Fibroblast of skin of scalp (primary cell): ENCODE measurements at regions not wholly inside any gene's neighbourhood (a gene's known extent, or its start where the extent isn't known, plus 50 kb on each side); places are given as distances from the start of the nearest gene placed in this dataset.
"Not testable (repeated sequence)": the region's sequence is repeated elsewhere in the genome, so short reads cannot be mapped to it uniquely, and the experiment has no call there.

ENCODE experiments used
- DNase-seq: peaks from one replicate; pipeline ENCODE4 v3.0.0-alpha.2; 2013

DNA sequence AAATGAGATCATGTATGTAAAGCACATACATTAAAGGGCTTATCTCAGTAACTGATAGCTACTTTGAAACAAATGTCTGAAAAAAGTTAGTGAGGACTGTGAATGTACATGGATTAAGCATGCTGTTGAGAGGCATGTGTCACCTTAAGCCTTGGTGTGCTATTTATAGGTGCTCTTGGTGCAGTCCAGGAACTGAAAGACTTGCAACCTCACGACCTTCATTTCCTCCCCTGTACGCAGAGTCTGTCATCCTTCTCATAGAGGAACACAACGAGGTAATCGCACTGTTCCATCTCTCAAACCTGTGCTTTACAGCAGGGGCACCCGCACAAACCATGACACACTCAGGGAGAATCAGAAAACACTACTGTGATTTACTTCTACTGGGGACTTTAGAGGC, 65.6 kb downstream of the UFM1 start:
- no peak for DNase-seq

DNA sequence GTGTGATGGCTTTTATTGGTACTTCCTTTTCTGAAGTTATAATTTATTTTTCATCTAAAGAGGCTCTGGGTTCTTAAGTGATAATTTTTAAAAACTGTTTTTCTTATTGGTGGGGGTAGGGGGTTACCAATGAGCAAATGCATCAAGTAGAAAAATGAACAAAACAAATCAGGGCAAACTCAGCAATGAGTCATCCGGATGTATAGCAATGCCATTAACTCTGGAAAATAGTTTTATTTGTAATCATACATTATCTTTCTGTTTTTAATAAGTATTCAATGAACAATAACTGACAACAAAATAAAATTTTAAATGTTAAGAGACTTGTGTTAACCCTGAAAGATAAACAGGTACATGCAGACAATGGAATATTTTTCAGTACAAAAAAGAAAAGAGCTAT, 67.6 kb downstream of the UFM1 start:
- DNase-seq: no peak

GRCh38 chr13:38417727-38418126, 68.1 kb downstream of the UFM1 start:
- peak; percentile 37 for DNase-seq

GRCh38 chr13:38418286-38418685, 68.6 kb downstream of the UFM1 start:
- DNase-seq: no peak

DNA sequence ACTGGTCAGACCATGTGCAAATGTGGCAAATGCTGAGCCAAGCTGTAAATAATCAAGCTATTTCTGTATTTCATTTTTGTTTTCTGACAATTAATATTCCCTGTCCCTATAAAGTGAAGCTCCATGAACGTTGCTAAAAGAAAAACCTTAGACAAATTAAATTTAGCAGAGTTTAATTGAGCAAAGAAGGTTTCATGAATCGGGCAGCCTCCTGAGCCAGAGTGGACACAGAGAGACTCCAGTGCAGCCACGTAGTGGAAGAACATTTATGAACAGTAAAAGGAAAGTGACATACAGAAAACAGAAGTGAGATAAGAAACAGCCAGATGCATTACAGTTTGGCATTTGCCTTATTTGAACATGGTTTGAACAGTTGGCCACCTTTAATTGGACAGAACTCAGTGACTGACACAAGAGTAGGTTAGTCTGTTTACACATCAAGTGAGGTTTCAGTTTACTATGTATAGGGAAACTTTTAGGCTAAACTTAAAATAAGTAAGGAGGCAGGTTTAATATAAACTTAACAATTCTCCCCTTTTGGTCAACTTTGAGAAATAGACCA, 69.7 kb downstream of the UFM1 start:
- DNase-seq: no peak

GRCh38 chr13:38421590-38422560, 72.2 kb downstream of the UFM1 start:
- DNase-seq: peak; percentile 21

DNA sequence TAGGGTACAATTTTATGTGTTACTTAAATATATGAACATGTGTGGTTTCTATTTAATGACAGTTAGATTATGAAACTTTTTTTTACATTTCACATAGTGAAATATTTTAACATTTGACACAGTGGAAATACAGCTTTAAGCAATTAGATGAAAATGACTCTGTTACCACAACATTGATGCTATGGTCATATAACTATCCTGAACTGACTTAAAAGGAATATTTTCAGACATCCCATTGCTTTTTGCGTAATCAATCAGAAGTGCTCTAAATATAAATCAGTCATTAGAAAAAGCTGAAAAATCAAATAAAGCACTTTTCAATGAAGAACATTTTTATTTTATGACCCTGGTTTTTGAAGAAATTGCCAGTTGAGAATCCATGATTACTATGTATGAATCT, 80.3 kb downstream of the UFM1 start:
- DNase-seq: peak; percentile 14

DNA sequence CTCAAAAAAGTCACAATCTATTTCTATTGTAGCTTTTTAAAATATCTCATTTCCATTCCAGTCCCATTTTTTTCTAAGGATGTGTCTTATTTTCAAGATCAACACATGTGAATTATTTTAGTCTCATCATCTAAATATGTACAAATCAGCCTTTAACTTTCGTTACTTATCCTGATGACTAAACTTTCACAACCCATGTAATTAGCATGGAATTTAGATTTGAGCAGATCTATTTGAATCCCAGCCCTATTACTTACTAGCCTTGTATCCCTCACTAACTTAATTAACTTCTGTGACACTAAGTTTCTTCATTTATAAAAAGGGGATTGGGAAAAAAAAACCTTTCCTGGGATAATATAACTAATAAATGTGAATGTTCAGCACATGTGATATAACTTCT, 81.1 kb downstream of the UFM1 start:
- peak; percentile 26 for DNase-seq

- no peak for DNase-seq
Observed at GRCh38 chr13:38440666-38441065, 91.0 kb downstream of the UFM1 start.

DNA sequence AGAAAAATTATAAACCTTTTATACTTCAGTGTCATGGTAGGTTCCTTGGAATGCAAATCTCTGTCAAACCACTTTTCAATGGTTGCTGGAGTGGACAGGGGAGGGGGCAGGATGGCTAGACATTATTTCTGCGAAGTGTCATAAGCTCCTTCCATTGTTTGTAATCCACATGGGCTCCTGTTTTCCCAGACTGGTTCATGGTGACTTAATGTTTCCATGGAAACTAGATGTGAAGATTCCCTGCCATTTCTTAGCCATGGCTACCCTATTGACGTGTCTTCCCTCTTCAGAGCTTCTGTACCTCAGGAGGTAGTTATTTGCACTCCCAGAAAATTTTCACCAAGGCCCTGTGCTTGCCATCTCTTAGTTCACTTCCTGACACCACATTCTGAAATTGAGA, 95.3 kb downstream of the UFM1 start:
- no peak for DNase-seq

DNA sequence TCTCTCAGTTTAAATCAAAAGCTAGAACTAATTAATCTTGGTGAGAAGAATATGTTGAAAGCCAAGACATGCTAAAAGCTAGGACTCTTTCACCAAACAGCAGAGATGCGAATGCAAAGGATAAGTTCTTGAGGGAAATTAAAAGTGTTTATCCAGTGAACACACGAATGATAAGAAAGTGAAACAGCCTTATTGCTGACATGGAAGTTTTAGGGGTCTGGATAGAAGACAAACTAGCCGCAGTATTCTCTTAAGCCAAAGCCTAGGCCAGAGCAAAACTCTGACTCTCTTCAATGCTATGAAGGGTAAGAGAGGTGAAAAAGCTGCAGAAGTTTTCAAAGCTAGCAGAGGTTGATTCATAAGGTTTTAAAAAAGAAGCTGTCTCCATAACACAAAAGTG, 103.0 kb downstream of the UFM1 start:
- no peak for DNase-seq

GRCh38 chr13:38462605-38463004, 113.0 kb downstream of the UFM1 start:
- no peak for DNase-seq

DNA sequence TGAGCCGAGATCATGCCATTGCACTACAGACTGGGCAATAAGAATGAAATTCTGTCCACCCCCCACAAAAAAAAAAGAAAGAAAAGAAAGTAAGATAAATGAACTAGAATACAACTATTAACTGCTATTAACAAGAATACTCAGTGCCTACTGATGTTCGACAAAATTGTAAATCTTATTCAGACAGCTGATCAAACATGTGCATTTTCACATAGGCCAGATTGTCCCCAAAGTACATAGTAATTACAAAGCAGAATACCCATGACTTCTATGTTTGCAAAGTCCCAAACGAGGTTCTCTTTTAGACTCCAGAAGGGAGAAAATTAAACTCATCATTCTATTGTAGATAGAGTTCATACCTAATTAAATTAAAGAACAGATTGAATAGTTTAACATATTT, 113.4 kb downstream of the UFM1 start:
- no peak for DNase-seq

GRCh38 chr13:38472411-38472810, 122.8 kb downstream of the UFM1 start:
- not testable (repeated sequence) for DNase-seq

GRCh38 chr13:38473305-38473704, 123.7 kb downstream of the UFM1 start:
- DNase-seq: no peak

GRCh38 chr13:38477676-38478075, 128.0 kb downstream of the UFM1 start:
- no peak for DNase-seq

DNA sequence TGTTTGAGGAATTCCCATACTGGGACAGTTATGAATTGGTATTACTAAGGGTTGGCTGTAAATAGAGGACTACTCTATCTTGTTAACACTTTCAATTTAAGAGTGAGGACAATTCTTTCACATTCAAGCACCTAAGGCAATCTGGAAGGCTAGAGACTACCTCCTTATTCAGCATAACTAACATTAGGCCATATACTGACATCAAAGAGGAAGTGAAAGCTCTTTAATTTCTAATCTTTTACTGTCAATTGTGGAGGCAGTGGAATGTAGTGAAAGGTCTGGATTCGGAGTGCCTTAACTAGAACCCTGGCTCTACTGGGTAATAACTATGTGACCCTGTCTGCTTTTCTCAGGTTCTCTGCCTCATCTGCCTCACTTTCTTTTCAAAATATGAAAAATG, 134.0 kb downstream of the UFM1 start:
- DNase-seq: no peak

- no peak for DNase-seq
Observed at GRCh38 chr13:38490657-38491056, 141.0 kb downstream of the UFM1 start.

DNA sequence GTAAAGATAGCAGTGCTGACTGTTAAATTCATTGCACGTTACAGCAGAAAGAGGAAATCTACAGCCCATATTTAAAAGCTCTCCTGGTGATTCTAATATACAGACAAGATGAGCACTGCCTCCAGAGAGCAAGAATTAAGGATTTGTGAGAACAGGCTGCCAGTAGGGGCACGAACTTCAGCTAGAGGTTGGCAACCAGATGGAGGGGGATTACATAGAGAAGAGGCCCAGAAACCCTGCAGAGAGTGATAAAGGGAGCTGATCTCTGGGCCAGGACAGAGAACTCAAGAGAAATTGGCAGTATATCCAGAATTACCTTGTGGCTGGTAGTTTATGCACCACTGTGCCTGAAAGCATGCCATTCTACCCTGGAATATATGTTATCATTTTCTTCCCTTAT, 144.8 kb downstream of the UFM1 start:
- no peak for DNase-seq

DNA sequence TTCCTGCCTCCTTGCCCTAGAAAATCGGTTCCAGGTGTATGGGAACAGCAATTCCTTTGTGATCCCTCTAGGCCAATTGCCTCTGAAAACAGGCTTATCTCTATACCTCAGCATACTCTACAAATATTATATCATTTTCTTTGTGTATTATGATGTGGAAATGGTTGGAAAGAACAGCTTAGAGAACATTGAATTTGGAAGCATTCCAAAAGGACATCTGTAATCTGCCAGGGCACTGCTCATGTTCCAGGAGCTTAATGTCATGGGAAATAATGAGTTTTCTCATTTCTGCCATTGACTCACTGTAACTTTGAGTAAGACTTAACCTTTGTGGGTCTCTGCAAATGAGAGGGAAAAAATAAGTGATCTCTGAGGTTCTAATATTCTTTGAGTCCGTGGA, 147.3 kb downstream of the UFM1 start:
- no peak for DNase-seq

- DNase-seq: no peak
Observed at GRCh38 chr13:38498271-38498670, 148.6 kb downstream of the UFM1 start.

DNA sequence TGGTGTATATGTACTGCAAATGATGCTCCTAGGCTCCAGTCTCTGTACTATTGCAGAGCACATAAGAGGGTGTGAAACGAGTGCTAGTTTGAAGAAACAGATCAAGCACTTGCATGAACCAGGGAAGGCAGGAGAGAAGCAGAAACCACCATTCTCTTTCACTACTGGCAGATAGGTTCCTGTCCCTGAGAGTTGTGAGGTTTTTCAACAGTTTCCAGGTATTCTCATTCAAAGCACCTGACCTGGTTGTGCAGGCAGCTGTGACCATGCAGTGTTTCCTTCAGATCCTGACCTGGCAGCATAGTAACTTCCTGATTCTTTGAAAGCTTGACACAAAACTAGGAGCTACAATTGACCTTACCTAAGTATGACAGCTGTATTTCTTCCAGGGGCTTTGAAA, 164.9 kb downstream of the UFM1 start:
- no peak for DNase-seq

DNA sequence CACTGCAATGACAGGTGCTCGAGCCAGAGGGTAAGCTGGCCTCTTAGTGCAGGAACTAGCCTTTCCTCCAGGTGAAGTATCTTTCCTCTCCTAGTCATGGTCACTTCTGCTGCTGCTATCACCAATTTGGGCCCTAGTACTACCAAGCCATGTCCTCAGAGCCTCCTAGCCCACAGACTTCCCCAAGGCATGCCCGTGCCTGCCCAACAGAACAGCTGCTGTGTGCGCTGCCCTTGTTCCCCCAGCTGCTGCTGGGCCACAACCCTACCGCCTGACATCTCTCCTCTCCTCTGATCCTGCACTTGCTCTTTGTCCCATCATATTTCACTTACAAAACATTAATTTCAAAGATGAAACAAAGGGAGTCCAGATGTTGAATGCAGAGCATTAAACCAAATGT, 168.5 kb upstream of the FREM2 start:
- DNase-seq: no peak

- no peak for DNase-seq
Observed at GRCh38 chr13:38519229-38519911, 167.5 kb upstream of the FREM2 start.
